ENCODE measurements at regions not wholly inside any gene's neighbourhood (a gene's known extent, or its start where the extent isn't known, plus 50 kb on each side); places are given as distances from the start of the nearest gene placed in this dataset.

DNA sequence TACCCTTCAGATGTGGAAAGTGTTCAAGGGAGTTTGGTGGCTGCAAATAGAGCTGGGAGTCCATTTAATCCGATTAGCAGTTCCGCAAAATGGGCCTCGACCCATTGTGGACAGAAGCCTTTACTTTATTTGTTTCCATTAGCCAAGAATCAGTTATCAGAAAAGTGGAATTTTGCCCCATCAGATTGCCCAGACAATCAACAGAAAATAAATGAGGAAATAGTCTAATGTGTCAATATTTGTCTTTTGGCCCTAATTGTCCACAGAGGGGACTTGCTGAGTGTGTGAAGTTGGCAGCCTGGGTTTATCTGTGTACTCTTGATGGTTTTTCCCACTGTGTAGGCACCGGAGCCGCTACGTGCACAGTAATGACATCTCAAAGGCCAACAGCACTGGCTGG lies 134.3 kb downstream of the LINC00237 start:
- Histone ChIP-seq H3K9ac (ENCODE audit: low read depth, low read length) (no peak overlapping the region), H3K9me3 (ENCODE audit: control insufficient read depth, insufficient read depth, low read length) (no peaks in the 10 kb centered on the region), H3K4me1 (ENCODE audit: insufficient read depth, low read length) (peaks cover 18% of the 10 kb centered on the region; the same call in 1 of the 2 replicates), H3K36me3 (ENCODE audit: insufficient read depth, low read length) (no peaks in the 10 kb centered on the region)

DNA sequence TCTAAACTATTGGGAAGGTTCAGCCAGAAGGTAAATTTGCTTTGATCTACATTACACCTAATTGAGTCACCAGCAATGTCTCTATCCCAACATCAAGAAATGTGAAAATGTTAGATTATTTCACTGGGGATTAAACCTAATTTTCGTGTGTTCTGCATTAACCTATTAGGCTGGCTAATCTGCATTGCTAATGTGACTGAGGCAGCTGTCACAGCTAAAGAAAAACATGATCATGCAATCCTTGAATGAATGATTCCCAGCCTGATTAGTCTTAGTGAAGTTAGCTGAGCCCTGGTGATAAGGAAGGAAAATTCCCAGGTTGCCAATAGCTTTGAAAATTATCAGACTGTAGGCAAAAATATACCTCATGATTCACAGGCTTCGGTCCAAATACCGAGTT lies 135.3 kb downstream of the LINC00237 start:
- Histone ChIP-seq H3K4me1 (ENCODE audit: insufficient read depth, low read length) (peaks cover 18% of the 10 kb centered on the region; the same call in 1 of the 2 replicates), H3K36me3 (ENCODE audit: insufficient read depth, low read length) (no peaks in the 10 kb centered on the region), H3K9me3 (ENCODE audit: control insufficient read depth, insufficient read depth, low read length) (no peaks in the 10 kb centered on the region), H3K9ac (ENCODE audit: low read depth, low read length) (no peak overlapping the region)

DNA sequence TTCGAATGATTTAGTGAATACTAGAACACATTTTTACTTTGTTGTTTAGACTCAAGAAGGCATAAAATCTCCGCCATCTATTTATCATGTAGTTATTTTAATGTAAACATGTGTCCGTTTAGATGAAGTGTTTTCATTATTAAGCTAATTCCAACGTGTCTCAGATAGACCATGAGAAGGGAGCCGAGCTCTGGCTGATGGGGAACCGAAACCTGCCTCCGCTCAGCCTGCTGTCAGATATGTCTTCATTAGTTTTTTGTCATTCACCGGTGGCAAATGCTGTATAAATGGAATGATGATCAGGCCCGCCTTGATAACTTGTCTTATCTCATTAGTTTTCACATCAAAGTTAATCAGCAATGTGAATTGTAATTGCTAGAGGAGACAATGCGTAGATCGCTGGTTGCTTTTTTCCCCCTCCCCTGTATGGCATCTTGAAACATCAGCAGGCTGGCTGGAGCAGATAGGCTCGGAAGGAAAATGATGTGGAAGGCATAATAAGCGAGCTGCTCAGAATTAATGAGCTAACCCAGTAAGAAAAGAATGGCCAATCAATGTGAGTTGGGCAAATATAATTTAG lies 136.4 kb downstream of the LINC00237 start:
- Histone ChIP-seq H3K9ac (ENCODE audit: low read depth, low read length) (no peak overlapping the region), H3K9me3 (ENCODE audit: control insufficient read depth, insufficient read depth, low read length) (no peaks in the 10 kb centered on the region), H3K36me3 (ENCODE audit: insufficient read depth, low read length) (no peaks in the 10 kb centered on the region), H3K4me1 (ENCODE audit: insufficient read depth, low read length) (peaks cover 18% of the 10 kb centered on the region; the same call in 1 of the 2 replicates)

DNA sequence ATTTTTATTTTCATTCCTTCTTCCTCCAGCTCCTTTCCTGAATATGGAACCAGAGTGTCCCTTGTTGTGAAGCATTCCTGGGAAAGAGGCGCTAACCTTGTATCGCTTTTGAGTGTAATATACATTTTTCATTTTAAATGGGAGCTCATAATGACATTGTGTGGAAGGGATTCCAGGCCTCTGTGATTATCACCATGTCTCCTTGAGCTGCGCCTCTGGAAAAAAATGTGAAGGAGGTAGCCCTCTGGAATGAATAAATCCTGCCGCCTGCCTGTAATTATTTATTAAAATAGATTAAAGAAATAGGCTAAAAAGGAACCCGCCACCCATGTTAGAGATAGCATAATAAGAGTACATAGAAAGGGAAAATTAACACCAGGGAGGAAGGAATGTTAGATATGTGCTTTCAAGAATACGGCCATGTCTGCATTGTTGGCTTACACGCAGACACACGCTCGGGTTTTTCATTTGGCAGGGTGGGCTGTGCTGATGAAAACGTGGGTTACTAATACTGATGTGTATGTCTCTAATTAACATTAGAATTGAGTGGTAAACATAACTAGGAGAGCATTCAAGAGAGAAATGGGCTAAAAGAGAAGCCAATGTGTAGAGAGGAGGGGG lies 138.5 kb downstream of the LINC00237 start:
- peaks cover 18% of the 10 kb centered on the region; the same call in 1 of the 2 replicates for H3K4me1 ChIP-seq (ENCODE audit: insufficient read depth, low read length)
- H3K9ac ChIP-seq (ENCODE audit: low read depth, low read length) = no peak overlapping the region
- no peaks in the 10 kb centered on the region for H3K9me3 ChIP-seq (ENCODE audit: control insufficient read depth, insufficient read depth, low read length)
- no peaks in the 10 kb centered on the region for H3K36me3 ChIP-seq (ENCODE audit: insufficient read depth, low read length)

DNA sequence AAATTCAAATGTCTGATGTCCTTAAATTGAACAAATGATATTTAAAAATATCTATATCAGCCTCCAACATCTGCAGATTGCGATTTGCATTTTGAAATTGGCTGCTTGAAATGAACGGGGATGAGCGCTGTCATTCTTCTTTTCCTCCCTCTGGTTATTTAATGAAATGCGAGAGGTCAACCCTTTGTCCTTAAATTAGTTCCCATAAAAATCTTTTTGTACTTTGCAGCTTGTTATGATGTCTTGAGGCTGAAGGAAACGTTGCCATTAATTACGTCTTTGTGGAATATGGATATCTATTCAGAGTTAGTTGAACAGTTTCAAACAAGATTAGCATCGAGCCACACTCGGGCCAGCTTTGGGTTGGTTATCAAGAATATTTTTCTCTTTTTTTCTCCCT lies 140.0 kb downstream of the LINC00237 start:
- H3K9me3 ChIP-seq (ENCODE audit: control insufficient read depth, insufficient read depth, low read length) = no peaks in the 10 kb centered on the region
- no peak overlapping the region for H3K9ac ChIP-seq (ENCODE audit: low read depth, low read length)
- H3K4me1 ChIP-seq (ENCODE audit: insufficient read depth, low read length) = peaks cover 20% of the 10 kb centered on the region; the same call in 1 of the 2 replicates
- no peaks in the 10 kb centered on the region for H3K36me3 ChIP-seq (ENCODE audit: insufficient read depth, low read length)

DNA sequence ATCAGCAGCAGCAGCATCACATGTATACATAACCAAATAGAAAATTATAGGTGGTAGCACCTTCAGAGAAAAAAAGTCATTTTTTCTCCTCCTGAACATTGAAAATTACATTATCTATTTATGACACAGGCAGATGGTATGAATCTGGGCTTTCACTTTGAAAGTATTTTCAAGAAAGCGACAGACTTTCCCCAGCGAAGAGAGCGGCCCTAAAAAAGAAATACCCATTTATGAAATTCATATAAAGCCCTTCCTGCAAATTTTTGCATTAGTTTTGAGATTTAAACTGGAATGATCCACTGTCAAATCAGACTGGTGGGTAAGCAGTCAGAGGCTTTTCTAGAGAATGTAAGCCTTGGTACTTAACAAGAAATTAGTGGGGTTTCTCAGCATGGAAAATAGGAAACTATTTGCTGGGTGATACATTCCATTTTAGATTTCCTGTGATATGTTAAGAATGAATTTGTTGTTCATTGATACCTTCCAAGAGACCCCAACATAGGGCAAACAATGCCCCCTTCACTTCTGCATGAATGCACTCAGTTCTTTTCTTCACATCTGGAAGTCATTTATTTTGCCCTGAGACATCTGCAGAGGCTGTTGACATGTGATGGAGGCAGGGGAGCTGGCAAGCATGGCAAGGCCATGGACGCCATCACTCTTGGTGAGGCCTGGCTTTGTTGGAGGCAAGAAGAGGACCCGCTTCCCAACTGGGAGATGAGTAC lies 147.0 kb downstream of the LINC00237 start:
- H3K9me3 ChIP-seq (ENCODE audit: control insufficient read depth, insufficient read depth, low read length) = no peaks in the 10 kb centered on the region
- H3K9ac ChIP-seq (ENCODE audit: low read depth, low read length) = no peak overlapping the region
- no peaks in the 10 kb centered on the region for H3K36me3 ChIP-seq (ENCODE audit: insufficient read depth, low read length)
- H3K4me1 ChIP-seq (ENCODE audit: insufficient read depth, low read length) = peaks cover 4% of the 10 kb centered on the region; the same call in 1 of the 2 replicates

DNA sequence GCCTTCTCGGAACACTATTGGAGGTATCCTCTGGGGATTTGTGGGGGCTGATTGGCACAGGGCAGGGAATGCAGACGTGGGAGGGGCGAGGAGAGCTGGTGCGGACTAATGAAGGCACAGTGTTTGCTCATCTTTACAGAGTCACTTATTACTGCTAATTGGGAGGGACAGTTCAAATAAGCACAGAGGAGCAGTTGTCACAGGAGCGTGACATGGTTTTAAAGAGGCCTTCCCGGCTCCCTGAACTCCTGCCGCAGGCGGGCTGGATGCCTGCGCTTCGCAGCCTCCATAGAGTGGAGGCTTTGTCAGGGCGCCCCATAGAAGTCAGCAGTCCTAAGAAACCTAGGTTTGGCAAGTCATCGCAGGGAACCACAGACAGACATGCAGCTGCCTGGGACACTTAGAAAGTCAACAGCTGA lies 149.6 kb downstream of the LINC00237 start:
- Histone ChIP-seq H3K9me3 (ENCODE audit: control insufficient read depth, insufficient read depth, low read length) (no peaks in the 10 kb centered on the region), H3K36me3 (ENCODE audit: insufficient read depth, low read length) (no peaks in the 10 kb centered on the region), H3K4me1 (ENCODE audit: insufficient read depth, low read length) (peaks cover 4% of the 10 kb centered on the region; the same call in 1 of the 2 replicates), H3K9ac (ENCODE audit: low read depth, low read length) (no peak overlapping the region)

DNA sequence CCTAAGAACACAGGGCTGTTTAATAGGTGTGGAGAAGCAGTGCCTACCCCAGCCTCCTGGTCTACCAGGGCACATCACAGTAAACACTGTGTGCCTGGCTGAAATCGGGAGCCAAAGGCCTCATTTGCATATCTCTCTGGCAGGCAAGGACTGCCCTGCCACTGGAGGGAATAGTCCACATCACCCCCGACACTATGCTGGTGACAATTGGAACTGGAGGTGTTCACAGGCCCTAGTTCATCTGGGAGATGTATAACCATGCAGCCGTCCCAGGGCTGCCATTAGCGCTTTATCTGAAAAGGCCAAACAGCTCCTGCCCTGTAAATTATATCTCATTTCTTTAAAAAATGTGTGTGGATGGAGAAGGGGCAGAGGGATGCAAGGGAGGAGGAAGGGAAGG lies 150.3 kb downstream of the LINC00237 start:
- Histone ChIP-seq H3K36me3 (ENCODE audit: insufficient read depth, low read length) (no peaks in the 10 kb centered on the region), H3K9me3 (ENCODE audit: control insufficient read depth, insufficient read depth, low read length) (no peaks in the 10 kb centered on the region), H3K4me1 (ENCODE audit: insufficient read depth, low read length) (no peaks in the 10 kb centered on the region), H3K9ac (ENCODE audit: low read depth, low read length) (no peak overlapping the region)

DNA sequence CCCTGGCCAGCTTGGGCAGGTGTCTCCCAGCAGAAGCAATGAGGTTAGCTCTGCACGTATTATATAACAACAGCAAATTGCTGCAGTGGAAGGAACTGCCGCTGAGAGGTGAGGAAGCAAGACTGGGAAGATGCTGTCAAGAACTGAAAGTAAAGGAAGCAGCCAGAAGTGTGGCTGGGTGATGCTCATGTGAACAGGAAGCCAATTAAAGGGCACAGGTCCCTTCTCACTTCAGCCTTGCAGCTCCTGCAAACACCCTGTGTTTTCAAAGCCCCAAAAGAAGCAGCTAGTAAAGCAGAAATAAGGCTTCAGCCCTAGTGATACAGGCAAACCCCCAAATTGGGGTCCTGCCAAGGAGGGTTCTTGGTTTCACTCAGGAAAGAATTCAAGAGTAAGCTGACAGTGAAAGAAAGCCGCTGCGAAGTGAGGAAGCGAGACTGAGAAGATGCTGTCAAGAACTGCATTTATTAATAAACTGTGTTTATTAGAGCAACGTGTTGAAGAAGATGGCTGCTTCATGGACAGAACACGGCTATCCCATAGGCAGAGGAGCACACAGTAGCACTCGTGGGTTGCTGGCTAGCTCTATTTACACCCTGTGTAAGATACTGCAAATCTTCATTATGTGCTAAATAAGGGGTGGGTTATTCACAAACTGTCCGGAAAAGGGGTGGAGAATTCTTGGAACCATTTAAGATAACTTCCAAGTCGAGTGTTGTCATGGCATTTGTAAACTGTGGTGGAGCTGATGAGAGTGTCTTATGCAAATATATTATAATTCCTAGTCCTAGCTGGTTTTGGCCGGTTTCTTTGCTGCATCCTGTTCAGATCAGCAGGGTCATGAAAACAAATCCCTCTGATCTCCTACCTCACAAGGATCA lies 152.2 kb downstream of the LINC00237 start:
- Histone ChIP-seq H3K9me3 (ENCODE audit: control insufficient read depth, insufficient read depth, low read length) (no peaks in the 10 kb centered on the region), H3K36me3 (ENCODE audit: insufficient read depth, low read length) (no peaks in the 10 kb centered on the region), H3K4me1 (ENCODE audit: insufficient read depth, low read length) (no peaks in the 10 kb centered on the region), H3K9ac (ENCODE audit: low read depth, low read length) (no peak overlapping the region)

DNA sequence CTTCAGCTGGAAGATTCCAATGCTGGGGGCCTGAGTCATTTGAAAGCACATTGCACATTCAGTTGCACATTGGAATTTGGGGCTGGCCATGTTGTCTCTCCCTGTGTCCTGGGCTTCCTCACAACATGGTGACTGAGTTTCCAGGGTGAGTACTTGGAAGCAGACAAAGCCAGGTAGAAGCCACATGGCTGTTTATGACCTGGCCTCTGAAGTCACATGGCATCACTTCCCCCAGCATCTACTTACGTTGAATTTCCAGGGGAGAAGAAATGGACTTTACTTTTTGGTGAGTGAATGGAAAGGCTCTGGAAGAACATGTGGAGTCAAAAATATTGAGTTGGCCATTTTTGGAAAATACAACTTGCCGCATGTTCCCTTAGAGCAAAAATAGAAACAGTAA lies 155.5 kb downstream of the LINC00237 start:
- Histone ChIP-seq H3K9me3 (ENCODE audit: control insufficient read depth, insufficient read depth, low read length) (no peaks in the 10 kb centered on the region), H3K36me3 (ENCODE audit: insufficient read depth, low read length) (no peaks in the 10 kb centered on the region), H3K4me1 (ENCODE audit: insufficient read depth, low read length) (no peaks in the 10 kb centered on the region), H3K9ac (ENCODE audit: low read depth, low read length) (no peak overlapping the region)

DNA sequence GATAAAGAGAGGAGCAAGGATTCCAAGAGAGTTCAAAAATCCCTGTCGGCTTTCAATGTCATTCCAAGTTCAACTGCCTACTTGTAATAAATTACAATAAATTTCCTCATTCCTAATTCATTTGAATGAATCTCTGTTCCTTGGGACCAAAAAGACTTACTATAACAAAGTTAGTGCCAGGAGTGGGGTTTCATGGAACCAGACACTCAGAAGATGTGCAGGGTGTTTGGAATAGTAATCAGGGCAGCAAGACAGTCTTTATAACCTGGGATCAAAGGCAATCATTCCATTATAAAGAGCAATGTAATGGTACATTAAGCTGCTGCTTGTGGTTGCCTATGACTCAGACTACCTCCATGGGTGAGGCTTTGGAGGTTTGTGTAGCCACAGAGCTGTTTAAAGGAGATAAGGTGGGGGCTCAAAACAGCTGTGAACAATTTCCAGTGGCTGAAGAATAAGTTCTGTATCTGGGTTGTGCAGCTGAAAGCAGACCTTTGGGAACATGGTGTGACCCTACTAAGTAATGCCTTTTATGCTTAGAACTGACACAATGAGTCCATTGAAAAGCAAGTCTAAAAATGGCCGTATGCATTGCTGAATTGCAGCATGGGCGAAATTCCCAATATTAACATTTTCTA lies 159.9 kb downstream of the LINC00237 start:
- H3K9me3 ChIP-seq (ENCODE audit: control insufficient read depth, insufficient read depth, low read length) = no peaks in the 10 kb centered on the region
- H3K36me3 ChIP-seq (ENCODE audit: insufficient read depth, low read length) = no peaks in the 10 kb centered on the region
- no peaks in the 10 kb centered on the region for H3K4me1 ChIP-seq (ENCODE audit: insufficient read depth, low read length)
- H3K9ac ChIP-seq (ENCODE audit: low read depth, low read length) = no peak overlapping the region

DNA sequence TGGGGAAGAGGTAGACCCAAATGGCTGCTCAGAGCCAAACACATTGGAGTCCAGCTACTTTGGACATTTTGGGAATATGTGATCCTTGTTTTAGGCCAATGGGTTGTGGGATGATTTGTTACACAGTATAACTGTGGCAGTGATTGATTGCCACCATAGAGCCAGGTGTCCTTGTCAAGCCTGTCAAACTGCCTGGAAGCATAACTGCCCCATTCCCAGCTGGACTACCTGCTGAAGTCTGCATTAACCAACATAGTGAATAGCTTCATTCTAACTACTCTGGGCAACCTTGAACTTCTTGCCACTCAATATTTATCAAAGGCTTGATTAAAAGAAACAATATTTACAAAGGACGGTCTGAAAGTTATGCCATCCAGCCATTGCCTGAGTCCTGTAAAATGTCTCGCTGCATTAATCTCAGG lies 164.7 kb downstream of the LINC00237 start:
- Histone ChIP-seq H3K9me3 (ENCODE audit: control insufficient read depth, insufficient read depth, low read length) (no peaks in the 10 kb centered on the region), H3K9ac (ENCODE audit: low read depth, low read length) (no peak overlapping the region), H3K36me3 (ENCODE audit: insufficient read depth, low read length) (no peaks in the 10 kb centered on the region), H3K4me1 (ENCODE audit: insufficient read depth, low read length) (no peaks in the 10 kb centered on the region)

DNA sequence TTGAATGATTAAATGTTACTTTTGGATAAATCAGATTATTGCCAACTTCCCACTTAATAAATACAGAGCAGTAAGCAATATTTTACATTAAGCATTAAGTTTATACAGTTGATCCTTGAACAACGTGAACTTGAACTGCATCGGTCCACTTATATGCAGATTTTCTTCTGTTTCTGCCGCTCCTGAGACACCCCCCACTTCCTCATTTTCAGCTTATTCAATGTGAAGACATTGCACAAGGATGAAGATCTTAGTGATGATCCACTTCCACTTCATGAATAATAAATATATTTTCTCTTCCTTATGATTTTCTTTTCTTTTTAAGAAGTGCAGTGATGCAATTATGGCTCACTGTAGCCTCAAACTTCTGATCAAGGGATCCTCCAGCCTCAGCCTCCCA lies 167.2 kb downstream of the LINC00237 start:
- Histone ChIP-seq H3K36me3 (ENCODE audit: insufficient read depth, low read length) (no peaks in the 10 kb centered on the region), H3K9ac (ENCODE audit: low read depth, low read length) (no peak overlapping the region), H3K9me3 (ENCODE audit: control insufficient read depth, insufficient read depth, low read length) (no peaks in the 10 kb centered on the region), H3K4me1 (ENCODE audit: insufficient read depth, low read length) (no peaks in the 10 kb centered on the region)

DNA sequence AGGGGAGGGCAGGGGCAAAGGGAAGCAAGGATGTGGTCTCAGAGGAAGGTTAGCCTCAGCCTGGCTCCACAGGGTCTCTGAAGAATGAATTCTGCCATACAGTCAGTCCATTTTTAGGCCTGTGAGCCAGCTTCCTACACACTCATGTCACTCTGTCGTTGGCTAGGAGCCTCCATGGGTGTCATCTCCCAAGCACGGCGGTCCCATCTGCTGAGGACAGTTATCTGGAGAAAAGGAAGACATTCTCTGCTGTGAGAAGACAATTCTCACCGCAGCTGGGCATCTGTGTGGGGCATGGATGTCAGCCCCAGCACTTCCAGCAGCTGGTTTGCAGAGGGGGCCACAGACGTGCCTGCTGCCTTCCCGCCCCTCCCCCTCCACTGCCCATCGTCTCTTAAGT lies 167.6 kb downstream of the LINC00237 start:
- H3K9ac ChIP-seq (ENCODE audit: low read depth, low read length) = no peak overlapping the region
- H3K4me1 ChIP-seq (ENCODE audit: insufficient read depth, low read length) = no peaks in the 10 kb centered on the region
- no peaks in the 10 kb centered on the region for H3K9me3 ChIP-seq (ENCODE audit: control insufficient read depth, insufficient read depth, low read length)
- H3K36me3 ChIP-seq (ENCODE audit: insufficient read depth, low read length) = no peaks in the 10 kb centered on the region

Measured in ES-I3 (cell line).